B cell (primary cell): ENCODE measurements at regions not wholly inside any gene's neighbourhood (a gene's known extent, or its start where the extent isn't known, plus 50 kb on each side); places are given as distances from the start of the nearest gene placed in this dataset.

Source experiments
- ATAC-seq: fragments of 200-7000 bp; cut with Tn5 transposase; one replicate; pipeline ENCODE4 v1.10.0; 2021; ENCODE audit warnings: low read depth, mild to moderate bottlenecking, moderate number of reproducible peaks, moderate library complexity
- CTCF ChIA-PET: fragments of 350-600 bp; sonication (Branson Sonifier 250); formaldehyde crosslinking; loops from one replicate; lab custom pipeline; 2021; ENCODE audit warnings: antibody characterized with exemption, inconsistent platforms; lab: Charles Lee
- POLR2A ChIA-PET: fragments of 350-600 bp; sonication (Branson Sonifier 250); formaldehyde crosslinking; loops from one replicate; lab custom pipeline; 2021; ENCODE audit warnings: antibody characterized with exemption; lab: Charles Lee
- DNase-seq: peaks from one replicate; pipeline ENCODE4 v3.0.0; 2013
- H2AFZ ChIP-seq: 2 replicates; pipeline ENCODE4 v1.6.1; 2012; ENCODE audit warnings: mild to moderate bottlenecking, low read depth, low read length; ENCODE audit not compliant: insufficient read depth, poor library complexity, severe bottlenecking
- H3K27ac ChIP-seq, 2 donors: 1 replicate in 1 of 2; 2 replicates in 1 of 2; pipeline ENCODE4 v1.5.1; 2012 to 2013; ENCODE audit warnings: low read length in 2 of 2, mild to moderate bottlenecking in 2 of 2, moderate library complexity in 1 of 2
- H3K27me3 ChIP-seq, 4 experiments: fragments of 200-600 bp in 1 of 4; sonication (generic) in 1 of 4; replicated peaks in 1 of 4; 1 replicate in 2 of 4; 2 replicates in 2 of 4; pipeline versions ENCODE4 v1.6.1 to v1.7.0; 2013 to 2016; ENCODE audit warnings: low read length in 3 of 4, mild to moderate bottlenecking in 2 of 4, mixed read lengths in 1 of 4, moderate library complexity in 1 of 4; ENCODE audit not compliant: insufficient read depth in 4 of 4, control insufficient read depth in 3 of 4; ENCODE audit errors: control extremely low read depth in 1 of 4
- H3K36me3 ChIP-seq, 2 experiments: replicated peaks in 1 of 2; 1 replicate in 1 of 2; 2 replicates in 1 of 2; pipeline versions ENCODE4 v1.6.1 to v1.7.1; 2013; ENCODE audit warnings: low read length in 1 of 2; ENCODE audit not compliant: insufficient read depth in 2 of 2, control insufficient read depth in 1 of 2; ENCODE audit errors: control extremely low read depth in 1 of 2, extremely low read depth in 1 of 2
- H3K4me1 ChIP-seq, 2 donors: fragments of 200-600 bp in 1 of 2; sonication (generic) in 1 of 2; 1 replicate in 1 of 2; 2 replicates in 1 of 2; pipeline versions ENCODE4 v1.5.1 to v1.6.1; 2013 to 2017; ENCODE audit warnings: low read length in 2 of 2; ENCODE audit not compliant: control insufficient read depth in 2 of 2, insufficient read depth in 2 of 2
- H3K4me2 ChIP-seq: replicated peaks from 2 replicates; pipeline ENCODE3; 2012; ENCODE audit warnings: mild to moderate bottlenecking, low read depth, low read length; ENCODE audit not compliant: poor library complexity, severe bottlenecking
- H3K4me3 ChIP-seq, 5 experiments: fragments of 200-600 bp in 1 of 5; sonication (generic) in 1 of 5; 1 replicate in 3 of 5; 2 replicates in 2 of 5; pipeline versions ENCODE4 v1.5.1 to v1.7.0; 2011 to 2016; ENCODE audit warnings: low read length in 4 of 5, mild to moderate bottlenecking in 4 of 5, low read depth in 2 of 5, control low read depth in 1 of 5, moderate library complexity in 1 of 5; ENCODE audit not compliant: insufficient read depth in 1 of 5; ENCODE audit errors: control extremely low read depth in 1 of 5, extremely low read depth in 1 of 5
- H3K79me2 ChIP-seq: fragments of 200-600 bp; sonication (generic); one replicate; pipeline ENCODE4 v1.6.0; 2016; ENCODE audit warnings: low read length; ENCODE audit not compliant: control insufficient read depth, insufficient read depth
- H3K9ac ChIP-seq: fragments of 200-600 bp; sonication (generic); 2 replicates; pipeline ENCODE4 v1.6.1; 2017; ENCODE audit warnings: mild to moderate bottlenecking, low read length, moderate library complexity
- H3K9me3 ChIP-seq, 3 donors: one replicate each; pipeline versions ENCODE4 v1.6.1 to v1.7.1; 2013; ENCODE audit warnings: low read length in 2 of 3; ENCODE audit not compliant: control insufficient read depth in 2 of 3, insufficient read depth in 1 of 3; ENCODE audit errors: control extremely low read depth in 1 of 3
- H4K20me1 ChIP-seq: 2 replicates; pipeline ENCODE4 v1.6.0; 2012; ENCODE audit warnings: mild to moderate bottlenecking, low read length; ENCODE audit not compliant: insufficient read depth, control insufficient read depth, poor library complexity, severe bottlenecking
- H3K27ac Mint-ChIP-seq: one replicate; pipeline ENCODE4 v1.8.0; 2021; ENCODE audit warnings: mixed read lengths
- H3K27me3 Mint-ChIP-seq: one replicate; pipeline ENCODE4 v1.8.0; 2021; ENCODE audit warnings: mixed read lengths
- H3K4me1 Mint-ChIP-seq: one replicate; pipeline ENCODE4 v1.8.0; 2021; ENCODE audit warnings: mixed read lengths
- H3K4me3 Mint-ChIP-seq: one replicate; pipeline ENCODE4 v1.8.0; 2021; ENCODE audit warnings: mixed read lengths
- H3K9me3 Mint-ChIP-seq: one replicate; pipeline ENCODE4 v1.8.0; 2022; ENCODE audit warnings: mixed read lengths; ENCODE audit not compliant: insufficient read depth
- CTCF ChIP-seq: fragments of 200-600 bp; IDR thresholded peaks from one replicate; pipeline ENCODE4 v1.8.0; 2022; ENCODE audit warnings: antibody characterized with exemption, mild to moderate bottlenecking
- EZH2 ChIP-seq: IDR thresholded peaks from 2 replicates; pipeline ENCODE4 v1.6.1; 2012; ENCODE audit warnings: borderline replicate concordance, low read depth, mild to moderate bottlenecking, moderate library complexity, low read length; ENCODE audit not compliant: insufficient read depth, poor library complexity, severe bottlenecking
- WGBS: methylation state at CpG from one replicate; pipeline ENCODE4 v1.1.5; 2013; ENCODE audit warnings: missing lambda C conversion rate; ENCODE audit not compliant: insufficient coverage; 5-methylcytosine and 5-hydroxymethylcytosine counted together
- intact Hi-C: fragments of 100-400 bp; cut with micrococcal nuclease; formaldehyde crosslinking; loops from one replicate; pipeline ENCODE4 v1.10.0; 2022

- Histone ChIP-seq H3K79me2 (no peaks in the 10 kb centered on the region), H2AFZ (no peak overlapping the region), H3K27me3 (no peaks in the 10 kb centered on the region), H3K27ac (no peak overlapping the region), H3K9ac (no peak overlapping the region), H3K4me3 (no peak overlapping the region), H3K4me1 (no peaks in the 10 kb centered on the region), H3K36me3 (no peaks in the 10 kb centered on the region), H3K9me3 (no peaks in the 10 kb centered on the region), H4K20me1 (no peaks in the 10 kb centered on the region), H3K4me2 (no peak overlapping the region)
- DNase-seq (no peak), ATAC-seq (no peak)
- ChIA-PET POLR2A (no interaction called here), CTCF (no interaction called here)
- TF ChIP-seq EZH2 (no peak), CTCF (no peak)
- H3K4me1 Mint-ChIP-seq, result no peaks in the 10 kb centered on the region
- H3K27ac Mint-ChIP-seq, result no peak overlapping the region
- peaks cover 2% of the 10 kb centered on the region for H3K9me3 Mint-ChIP-seq
- no peak overlapping the region for H3K4me3 Mint-ChIP-seq
- intact Hi-C loops, result no loop called here
- WGBS, result no CpG with 5 or more reads among the region's 3 CpGs
- no peaks in the 10 kb centered on the region for H3K27me3 Mint-ChIP-seq
These were observed 933.9 kb upstream of the PIK3C3 start for GRCh38 chr18:41021089-41021488.

GRCh38 chr18:41012194-41012593, 942.8 kb upstream of the PIK3C3 start:
- DNase-seq, result no peak
- TF ChIP-seq CTCF (no peak), EZH2 (no peak)
- no peaks in the 10 kb centered on the region for H3K9me3 ChIP-seq

More at GRCh38 chr18:41012194-41012593, 942.8 kb upstream of the PIK3C3 start:
- Histone ChIP-seq H2AFZ (no peak overlapping the region), H3K27ac (no peak overlapping the region), H3K4me3 (no peak overlapping the region), H3K27me3 (no peaks in the 10 kb centered on the region), H3K9ac (no peak overlapping the region), H3K36me3 (no peaks in the 10 kb centered on the region), H3K4me1 (no peaks in the 10 kb centered on the region), H3K4me2 (no peak overlapping the region), H4K20me1 (no peaks in the 10 kb centered on the region), H3K79me2 (no peaks in the 10 kb centered on the region)
- WGBS, result no CpG with 5 or more reads among the region's 1 CpG
- Mint-ChIP-seq H3K9me3 (peaks cover 2% of the 10 kb centered on the region), H3K4me1 (no peaks in the 10 kb centered on the region), H3K27me3 (no peaks in the 10 kb centered on the region), H3K4me3 (no peak overlapping the region), H3K27ac (no peak overlapping the region)
- CTCF ChIA-PET, result no interaction called here
- ATAC-seq, result no peak
- POLR2A ChIA-PET, result no interaction called here
- intact Hi-C loops, result no loop called here
